A673 (cell line): ENCODE measurements at regions not wholly inside any gene's neighbourhood (a gene's known extent, or its start where the extent isn't known, plus 50 kb on each side); places are given as distances from the start of the nearest gene placed in this dataset.

ENCODE experiments used
- BruUV-seq: library from RNA; stranded (reverse); fragments of 400-500 nt; replicated peaks from 2 replicates; lab custom pipeline; 2021; lab: Mats Ljungman, UMichigan
- CTCF ChIA-PET: fragments of 300-600 bp; sonication (Branson Sonifier 250); formaldehyde crosslinking; loops from one replicate; lab custom pipeline; 2022; ENCODE audit warnings: antibody characterized with exemption; lab: Charles Lee
- POLR2A ChIA-PET: fragments of 300-600 bp; sonication (Branson Sonifier 250); formaldehyde crosslinking; loops from one replicate; lab custom pipeline; 2022; ENCODE audit warnings: antibody characterized with exemption; ENCODE audit not compliant: low non-redundant PET; lab: Charles Lee
- DNase-seq: peaks from one replicate; pipeline ENCODE4 v3.0.0-alpha.2; 2015; ENCODE audit warnings: low spot score
- H3K27ac ChIP-seq: fragments of 200-600 bp; sonication (generic); 2 replicates; pipeline ENCODE4 v1.5.1; 2016; ENCODE audit warnings: mixed run types, low read depth, mild to moderate bottlenecking, mixed read lengths, antibody characterized with exemption, low read length; ENCODE audit not compliant: poor library complexity, severe bottlenecking
- H3K27me3 ChIP-seq: fragments of 200-600 bp; sonication (generic); replicated peaks from 2 replicates; pipeline ENCODE4 v1.6.1; 2017; ENCODE audit warnings: mixed run types, low read depth, mild to moderate bottlenecking, mixed read lengths, antibody characterized with exemption, low read length; ENCODE audit not compliant: insufficient read depth, poor library complexity
- H3K36me3 ChIP-seq: fragments of 200-600 bp; sonication (generic); 2 replicates; pipeline ENCODE4 v1.6.1; 2016; ENCODE audit warnings: mixed run types, mild to moderate bottlenecking, mixed read lengths, antibody characterized with exemption, low read length; ENCODE audit not compliant: insufficient read depth, poor library complexity, severe bottlenecking
- H3K4me1 ChIP-seq: fragments of 200-600 bp; sonication (generic); 2 replicates; pipeline ENCODE4 v1.6.1; 2017; ENCODE audit warnings: mixed run types, mild to moderate bottlenecking, mixed read lengths, antibody characterized with exemption, low read length; ENCODE audit not compliant: insufficient read depth, poor library complexity, severe bottlenecking
- H3K4me3 ChIP-seq: fragments of 200-600 bp; sonication (generic); 2 replicates; pipeline ENCODE4 v1.5.1; 2016; ENCODE audit warnings: low read depth, mixed run types, mild to moderate bottlenecking, mixed read lengths, low read length; ENCODE audit not compliant: poor library complexity, severe bottlenecking
- H3K9me3 ChIP-seq: fragments of 200-600 bp; sonication (generic); 2 replicates; pipeline ENCODE4 v1.6.1; 2016; ENCODE audit warnings: mixed run types, low read depth, mild to moderate bottlenecking, mixed read lengths, antibody characterized with exemption, low read length; ENCODE audit not compliant: poor library complexity, severe bottlenecking
- EZH2 ChIP-seq: fragments of 200-600 bp; sonication (generic); IDR thresholded peaks from 2 replicates; pipeline ENCODE4 v1.6.1; 2017; ENCODE audit warnings: borderline replicate concordance, low read depth, mild to moderate bottlenecking, mixed read lengths, antibody characterized with exemption, low read length; ENCODE audit not compliant: poor library complexity, severe bottlenecking
- intact Hi-C: fragments of 100-400 bp; cut with micrococcal nuclease; formaldehyde crosslinking; loops from one replicate; pipeline ENCODE4 v1.10.0; 2022; ENCODE audit not compliant: unreplicated experiment
- TF ChIP-seq, protein P1 (sequence below): fragments of 300-800, 200-600 bp; sonication (generic); conservative IDR thresholded peaks from 2 replicates; pipeline ENCODE4 v1.5.1; 2017; ENCODE audit warnings: low read depth, mild to moderate bottlenecking, antibody characterized with exemption, low read length, moderate library complexity, mixed read lengths

DNA sequence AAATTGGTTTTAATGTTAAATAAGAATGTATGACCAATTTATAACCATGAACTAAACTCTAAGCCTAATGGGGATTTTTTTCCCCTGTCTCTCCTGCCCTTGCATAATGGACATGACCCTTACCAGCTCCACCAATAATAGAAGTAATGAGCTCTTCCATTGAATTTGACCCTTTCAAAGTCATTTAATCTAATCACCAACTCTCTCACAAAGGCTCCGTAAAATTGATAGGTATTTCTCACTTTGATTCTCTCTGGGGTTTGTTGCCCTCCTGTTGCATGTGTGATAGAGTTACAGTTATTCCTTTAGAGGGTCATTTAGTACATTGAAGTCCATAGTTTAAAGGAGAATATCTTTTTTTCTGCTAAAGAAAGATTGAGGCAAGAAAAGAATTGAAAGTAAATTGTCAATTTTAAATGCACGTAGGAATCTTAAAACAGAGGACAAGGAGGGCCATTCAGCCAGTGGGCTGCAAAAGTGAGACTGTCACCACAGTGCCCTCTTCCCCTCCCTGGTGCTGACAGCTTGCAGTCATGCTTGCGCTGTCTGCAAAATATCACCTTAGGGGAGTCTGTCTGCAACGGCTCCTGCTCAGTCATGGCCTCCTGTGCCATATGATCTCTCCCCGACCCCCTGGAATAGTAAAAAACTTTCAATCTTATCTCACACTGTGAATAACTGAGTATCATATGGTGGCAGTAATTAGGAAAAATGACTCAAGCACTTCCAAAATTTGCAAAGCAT, 307.5 kb upstream of the GNPDA2 start:
- DNase-seq, result no peak
- TF ChIP-seq, protein P1, sequence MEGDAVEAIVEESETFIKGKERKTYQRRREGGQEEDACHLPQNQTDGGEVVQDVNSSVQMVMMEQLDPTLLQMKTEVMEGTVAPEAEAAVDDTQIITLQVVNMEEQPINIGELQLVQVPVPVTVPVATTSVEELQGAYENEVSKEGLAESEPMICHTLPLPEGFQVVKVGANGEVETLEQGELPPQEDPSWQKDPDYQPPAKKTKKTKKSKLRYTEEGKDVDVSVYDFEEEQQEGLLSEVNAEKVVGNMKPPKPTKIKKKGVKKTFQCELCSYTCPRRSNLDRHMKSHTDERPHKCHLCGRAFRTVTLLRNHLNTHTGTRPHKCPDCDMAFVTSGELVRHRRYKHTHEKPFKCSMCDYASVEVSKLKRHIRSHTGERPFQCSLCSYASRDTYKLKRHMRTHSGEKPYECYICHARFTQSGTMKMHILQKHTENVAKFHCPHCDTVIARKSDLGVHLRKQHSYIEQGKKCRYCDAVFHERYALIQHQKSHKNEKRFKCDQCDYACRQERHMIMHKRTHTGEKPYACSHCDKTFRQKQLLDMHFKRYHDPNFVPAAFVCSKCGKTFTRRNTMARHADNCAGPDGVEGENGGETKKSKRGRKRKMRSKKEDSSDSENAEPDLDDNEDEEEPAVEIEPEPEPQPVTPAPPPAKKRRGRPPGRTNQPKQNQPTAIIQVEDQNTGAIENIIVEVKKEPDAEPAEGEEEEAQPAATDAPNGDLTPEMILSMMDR, result no peak
- TF ChIP-seq EZH2, result no peak
- BruUV-seq, result no TSS peak
- CTCF ChIA-PET, result no interaction called here
- H3K27me3 ChIP-seq, result no peaks in the 10 kb centered on the region
- H3K4me3 ChIP-seq, result no peak overlapping the region
- H3K36me3 ChIP-seq, result no peaks in the 10 kb centered on the region
- no peaks in the 10 kb centered on the region for H3K4me1 ChIP-seq
- intact Hi-C loops, result no loop called here
- no peak overlapping the region for H3K27ac ChIP-seq
- POLR2A ChIA-PET, result no interaction called here
- no peaks in the 10 kb centered on the region for H3K9me3 ChIP-seq

GRCh38 chr4:45030059-45030458, 303.7 kb upstream of the GNPDA2 start:
- ChIA-PET POLR2A (no interaction called here), CTCF (no interaction called here)
- no peaks in the 10 kb centered on the region for H3K27me3 ChIP-seq
- H3K9me3 ChIP-seq, result no peaks in the 10 kb centered on the region
- no peaks in the 10 kb centered on the region for H3K36me3 ChIP-seq
- TF ChIP-seq, protein P1, result no peak
- no peak for TF ChIP-seq EZH2
- BruUV-seq, result no TSS peak
- no peak overlapping the region for H3K27ac ChIP-seq
- DNase-seq, result no peak
- intact Hi-C loops, result no loop called here
- no peaks in the 10 kb centered on the region for H3K4me1 ChIP-seq
- H3K4me3 ChIP-seq, result no peak overlapping the region

DNA sequence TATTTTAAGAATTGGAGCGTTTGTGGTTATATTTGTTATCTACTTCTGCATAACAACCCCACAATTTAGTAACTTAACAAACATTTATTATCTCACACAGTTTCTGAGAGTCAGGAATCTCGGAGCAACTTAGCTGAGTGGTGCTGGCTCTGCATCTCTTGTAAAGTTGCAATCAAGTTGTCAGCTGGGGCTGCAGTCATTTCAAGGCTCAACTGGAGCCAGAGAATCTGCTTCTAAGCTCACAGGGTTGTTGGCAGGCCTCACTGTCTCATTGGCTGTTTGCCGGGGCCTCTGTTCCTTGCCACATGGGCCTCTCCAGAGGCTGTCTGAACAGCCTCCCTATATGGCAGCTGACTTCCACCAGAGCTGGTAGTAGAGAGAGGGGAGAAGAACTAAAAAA, 281.2 kb upstream of the GNPDA2 start:
- Histone ChIP-seq H3K36me3 (no peaks in the 10 kb centered on the region), H3K27ac (no peak overlapping the region), H3K27me3 (no peaks in the 10 kb centered on the region), H3K4me3 (no peak overlapping the region), H3K4me1 (no peaks in the 10 kb centered on the region), H3K9me3 (no peaks in the 10 kb centered on the region)
- CTCF ChIA-PET, result no interaction called here
- no peak for TF ChIP-seq EZH2
- TF ChIP-seq, protein P1, result no peak
- no TSS peak for BruUV-seq
- intact Hi-C loops, result no loop called here
- POLR2A ChIA-PET, result no interaction called here
- DNase-seq, result no peak
